ENCODE measurements at regions not wholly inside any gene's neighbourhood (a gene's known extent, or its start where the extent isn't known, plus 50 kb on each side); places are given as distances from the start of the nearest gene placed in this dataset.

GRCh38 chr11:104323841-104324240, 159.9 kb upstream of the PDGFD start:
- TF ChIP-seq CTCF (conservative IDR thresholded peaks at IDR 0.05) = no peak
- H3K27ac ChIP-seq = no peak overlapping the region

GRCh38 chr11:104322696-104323095, 158.7 kb upstream of the PDGFD start:
- no peak overlapping the region for H3K27ac ChIP-seq
- no peak for TF ChIP-seq CTCF (conservative IDR thresholded peaks at IDR 0.05)

GRCh38 chr11:104320956-104321355, 157.0 kb upstream of the PDGFD start:
- TF ChIP-seq CTCF (conservative IDR thresholded peaks at IDR 0.05) = no peak
- no peak overlapping the region for H3K27ac ChIP-seq

GRCh38 chr11:104320097-104320496, 156.2 kb upstream of the PDGFD start:
- TF ChIP-seq CTCF (conservative IDR thresholded peaks at IDR 0.05) = no peak
- H3K27ac ChIP-seq = no peak overlapping the region

- H3K27ac ChIP-seq = no peak overlapping the region
- TF ChIP-seq CTCF (conservative IDR thresholded peaks at IDR 0.05) = no peak
Observed at GRCh38 chr11:104319396-104319795, 155.4 kb upstream of the PDGFD start.

GRCh38 chr11:104306862-104307474, 143.0 kb upstream of the PDGFD start:
- no peak overlapping the region for H3K27ac ChIP-seq
- TF ChIP-seq CTCF (conservative IDR thresholded peaks at IDR 0.05) = no peak

- no peak overlapping the region for H3K27ac ChIP-seq
- no peak for TF ChIP-seq CTCF (conservative IDR thresholded peaks at IDR 0.05)
Observed at GRCh38 chr11:104301776-104302175, 137.8 kb upstream of the PDGFD start.

Measured in VCaP (cell line).